ENCODE measurements at regions not wholly inside any gene's neighbourhood (a gene's known extent, or its start where the extent isn't known, plus 50 kb on each side); places are given as distances from the start of the nearest gene placed in this dataset.

GRCh38 chr7:96499532-96499931, 177.6 kb upstream of the SLC25A13 start (continued):
- no peak for TF ChIP-seq ELF4 (CRISPR knock-in tag; IDR thresholded peaks at IDR 0.05; ENCODE audit: low read depth)
- no peak for TF ChIP-seq CREM (CRISPR knock-in tag; IDR thresholded peaks at IDR 0.05)
- no peak for TF ChIP-seq STAT6 (CRISPR knock-in tag; conservative IDR thresholded peaks at IDR 0.05; ENCODE audit: low read depth)
- no peak for TF ChIP-seq MYBL2 (CRISPR knock-in tag; IDR thresholded peaks at IDR 0.05)
- TF ChIP-seq EMX1 (CRISPR knock-in tag; IDR thresholded peaks at IDR 0.05), result no peak
- no peak for TF ChIP-seq RELA (CRISPR knock-in tag; IDR thresholded peaks at IDR 0.05; ENCODE audit: borderline replicate concordance)
- no peak for TF ChIP-seq NR1H2 (CRISPR knock-in tag; IDR thresholded peaks at IDR 0.05)
- no peak for TF ChIP-seq ZSCAN18 (CRISPR knock-in tag; IDR thresholded peaks at IDR 0.05)

GRCh38 chr7:96497567-96497966, 175.7 kb upstream of the SLC25A13 start:
- ATAC-seq (no peak), DNase-seq (ENCODE audit: low spot score) (no peak)
- POLR2A ChIA-PET, result no interaction called here
- TF ChIP-seq TEAD4 (CRISPR knock-in tag; IDR thresholded peaks at IDR 0.05) (no peak), ETV6 (CRISPR knock-in tag; IDR thresholded peaks at IDR 0.05) (no peak), FOXK1 (CRISPR knock-in tag; IDR thresholded peaks at IDR 0.05) (no peak), TCF7 (CRISPR knock-in tag; IDR thresholded peaks at IDR 0.05; ENCODE audit: low read depth) (no peak), ATF2 (CRISPR knock-in tag; IDR thresholded peaks at IDR 0.05; ENCODE audit: borderline replicate concordance, low read depth) (no peak), ELF4 (CRISPR knock-in tag; IDR thresholded peaks at IDR 0.05; ENCODE audit: low read depth) (no peak), AFF4 (CRISPR knock-in tag; IDR thresholded peaks at IDR 0.05; ENCODE audit: borderline replicate concordance) (no peak), NFE2L1 (CRISPR knock-in tag; IDR thresholded peaks at IDR 0.05) (no peak), PREB (CRISPR knock-in tag; IDR thresholded peaks at IDR 0.05; ENCODE audit: borderline replicate concordance) (no peak), SMAD4 (CRISPR knock-in tag; IDR thresholded peaks at IDR 0.05) (no peak), IRF1 (CRISPR knock-in tag; IDR thresholded peaks at IDR 0.05) (no peak), MXD4 (CRISPR knock-in tag; IDR thresholded peaks at IDR 0.05; ENCODE audit: borderline replicate concordance) (no peak), JAZF1 (CRISPR knock-in tag; IDR thresholded peaks at IDR 0.05) (no peak), MAX (CRISPR knock-in tag; IDR thresholded peaks at IDR 0.05) (no peak), ZSCAN18 (CRISPR knock-in tag; IDR thresholded peaks at IDR 0.05) (no peak), HMGA2 (CRISPR knock-in tag; IDR thresholded peaks at IDR 0.05) (no peak)
- no peaks in the 10 kb centered on the region for H3K36me3 Mint-ChIP-seq
- no peaks in the 10 kb centered on the region for H3K27me3 Mint-ChIP-seq (ENCODE audit: low read depth)
- H3K4me1 Mint-ChIP-seq, result no peaks in the 10 kb centered on the region; the same call in 1 of the 2 replicates
- CTCF ChIA-PET, result no interaction called here
- no peak overlapping the region for H3K27ac Mint-ChIP-seq
- H3K9me3 Mint-ChIP-seq, result no peaks in the 10 kb centered on the region
- H3K4me3 Mint-ChIP-seq, result no peak overlapping the region
